22Rv1 (cell line): ENCODE measurements at regions not wholly inside any gene's neighbourhood (a gene's known extent, or its start where the extent isn't known, plus 50 kb on each side); places are given as distances from the start of the nearest gene placed in this dataset.

Experiments
- H3K27ac ChIP-seq: fragments of 450-650 bp; 2 replicates; pipeline ENCODE4 v1.5.1; 2017
- ZFX ChIP-seq: fragments of 450-650 bp; IDR thresholded peaks from 2 replicates; pipeline ENCODE4 v1.6.1; 2017; ENCODE audit warnings: antibody characterized with exemption, borderline replicate concordance
- TF ChIP-seq, protein P1 (sequence below): fragments of 450-650 bp; IDR thresholded peaks from 2 replicates; pipeline ENCODE4 v1.5.1; 2017; ENCODE audit warnings: mild to moderate bottlenecking

DNA sequence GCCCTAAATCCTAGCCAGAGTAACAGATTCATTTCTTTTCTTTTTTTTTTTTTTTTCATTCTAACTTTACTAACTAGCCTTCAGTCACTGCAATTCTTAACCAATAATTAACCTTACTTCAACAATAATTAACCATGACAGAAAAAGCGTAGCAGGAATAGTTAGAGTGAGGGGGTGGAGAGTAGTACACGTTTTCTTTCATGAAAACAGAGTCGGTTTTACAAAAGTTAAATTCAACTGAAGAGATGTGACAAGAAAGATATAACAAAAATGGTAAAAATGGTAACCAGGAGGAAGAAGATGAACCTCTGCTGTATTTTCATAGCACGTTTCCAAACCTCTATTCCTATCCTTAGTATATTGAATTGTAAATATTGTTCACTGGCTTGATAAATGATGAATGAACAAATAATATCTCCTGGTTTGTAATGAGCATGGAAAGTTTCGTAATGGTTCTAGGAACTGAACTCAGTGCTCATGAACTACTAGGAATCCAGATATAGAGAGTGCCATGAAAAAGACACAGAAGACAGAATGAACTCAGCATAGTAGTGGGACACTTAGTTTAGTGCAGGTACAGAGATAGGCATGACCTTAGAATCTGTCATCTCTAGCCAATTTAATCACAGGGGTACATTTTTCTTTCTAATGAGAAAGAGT is 116.5 kb upstream of the ANO5 start:
- no peak overlapping the region for H3K27ac ChIP-seq
- TF ChIP-seq, protein P1, sequence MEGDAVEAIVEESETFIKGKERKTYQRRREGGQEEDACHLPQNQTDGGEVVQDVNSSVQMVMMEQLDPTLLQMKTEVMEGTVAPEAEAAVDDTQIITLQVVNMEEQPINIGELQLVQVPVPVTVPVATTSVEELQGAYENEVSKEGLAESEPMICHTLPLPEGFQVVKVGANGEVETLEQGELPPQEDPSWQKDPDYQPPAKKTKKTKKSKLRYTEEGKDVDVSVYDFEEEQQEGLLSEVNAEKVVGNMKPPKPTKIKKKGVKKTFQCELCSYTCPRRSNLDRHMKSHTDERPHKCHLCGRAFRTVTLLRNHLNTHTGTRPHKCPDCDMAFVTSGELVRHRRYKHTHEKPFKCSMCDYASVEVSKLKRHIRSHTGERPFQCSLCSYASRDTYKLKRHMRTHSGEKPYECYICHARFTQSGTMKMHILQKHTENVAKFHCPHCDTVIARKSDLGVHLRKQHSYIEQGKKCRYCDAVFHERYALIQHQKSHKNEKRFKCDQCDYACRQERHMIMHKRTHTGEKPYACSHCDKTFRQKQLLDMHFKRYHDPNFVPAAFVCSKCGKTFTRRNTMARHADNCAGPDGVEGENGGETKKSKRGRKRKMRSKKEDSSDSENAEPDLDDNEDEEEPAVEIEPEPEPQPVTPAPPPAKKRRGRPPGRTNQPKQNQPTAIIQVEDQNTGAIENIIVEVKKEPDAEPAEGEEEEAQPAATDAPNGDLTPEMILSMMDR, result no peak

DNA sequence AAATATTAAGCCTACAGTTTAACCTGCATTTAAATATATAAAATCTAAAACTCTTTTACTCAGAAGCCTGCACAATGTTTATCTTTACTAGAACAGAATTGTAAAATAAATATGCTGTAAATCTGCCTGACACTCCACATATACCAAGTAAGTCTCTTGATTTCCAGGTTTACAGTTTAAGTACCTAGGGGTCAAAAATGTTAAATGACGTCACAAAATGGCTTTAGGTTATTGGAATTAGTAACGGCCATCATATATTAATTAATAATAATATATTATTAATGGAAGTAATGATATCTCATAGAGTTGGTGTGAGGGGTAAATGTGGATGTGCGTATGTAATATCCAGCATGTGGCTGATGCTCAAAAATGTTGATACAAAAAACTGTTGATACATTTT is 114.8 kb upstream of the ANO5 start:
- no peak overlapping the region for H3K27ac ChIP-seq
- TF ChIP-seq, protein P1, result no peak
- TF ChIP-seq ZFX, result no peak

DNA sequence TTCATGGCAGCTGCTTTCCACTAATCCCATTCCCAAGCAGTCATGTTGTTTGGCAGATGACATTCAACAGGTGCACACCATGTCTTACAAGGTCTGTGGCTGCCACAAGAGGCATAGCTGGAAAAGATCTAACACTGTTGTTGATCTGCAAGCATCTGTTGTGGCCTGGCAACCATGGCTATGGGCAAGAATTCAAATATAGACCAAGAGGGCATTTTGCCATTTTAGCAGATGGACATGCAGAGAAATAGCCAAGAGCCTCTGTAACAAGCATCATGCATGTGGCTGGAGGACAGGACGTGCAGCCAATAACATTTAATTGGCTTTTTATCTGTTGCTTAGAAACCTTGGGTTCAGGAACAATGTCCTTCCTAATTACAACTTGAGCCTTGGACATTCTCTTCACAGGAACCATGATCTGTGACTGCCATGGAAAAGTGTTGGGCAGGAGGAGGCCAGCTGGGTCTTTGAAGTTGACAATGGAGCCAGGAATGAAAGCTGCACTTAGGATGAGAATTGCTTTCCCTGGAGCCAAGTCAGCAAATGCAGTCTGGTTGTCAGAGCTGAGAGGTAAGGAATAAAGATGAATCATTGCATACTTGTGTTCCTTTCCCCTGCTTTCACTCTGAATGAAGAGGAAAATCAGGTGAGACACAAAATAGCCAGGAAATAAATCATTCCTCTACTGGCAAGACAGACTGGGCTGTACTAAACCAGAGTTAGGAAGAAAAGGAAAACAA is 113.6 kb upstream of the ANO5 start:
- no peak overlapping the region for H3K27ac ChIP-seq

DNA sequence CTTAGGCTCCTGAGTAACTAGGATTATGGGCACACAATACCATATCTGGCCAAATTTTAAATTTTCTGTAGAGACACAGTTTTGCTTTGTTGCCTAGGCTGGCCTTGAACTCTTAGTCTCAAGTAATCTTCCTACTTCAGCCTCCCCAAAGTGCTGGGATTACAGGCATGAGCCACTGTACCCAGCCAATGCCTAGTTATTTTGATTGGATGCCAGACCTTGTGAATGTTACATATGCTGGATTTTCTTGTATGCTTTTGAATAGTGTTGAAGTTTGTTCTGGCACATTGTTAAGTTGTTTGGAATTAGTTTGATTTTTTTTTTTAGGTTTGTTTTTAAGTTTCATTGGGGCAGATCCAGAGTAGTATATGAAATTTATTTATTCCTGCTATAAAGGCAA is 110.7 kb upstream of the ANO5 start:
- peak overlapping the region; percentile 68 for H3K27ac ChIP-seq
- no peak for TF ChIP-seq ZFX
- TF ChIP-seq, protein P1, result no peak

More for the DNA sequence above, 113.6 kb upstream of the ANO5 start:
- no peak for TF ChIP-seq ZFX
- TF ChIP-seq, protein P1, result no peak

DNA sequence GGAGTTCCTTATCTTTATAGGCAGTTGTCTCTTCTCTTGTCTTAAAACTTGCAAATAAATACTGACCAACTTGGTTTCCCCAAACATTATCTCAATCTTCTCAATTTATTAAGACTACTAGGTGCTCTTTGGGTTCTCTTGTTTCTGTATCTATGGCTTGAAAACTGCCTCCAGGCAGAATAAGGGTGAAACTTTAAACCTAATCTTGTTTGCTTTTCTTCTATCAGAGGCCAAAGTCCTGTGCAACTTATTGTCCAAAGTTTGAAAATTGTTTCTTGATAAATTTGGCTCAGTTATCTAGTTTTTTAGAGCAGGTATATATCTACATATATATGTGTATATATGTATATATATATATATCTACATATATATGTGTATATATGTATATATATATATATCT is 110.1 kb upstream of the ANO5 start:
- peak overlapping the region; percentile 68 for H3K27ac ChIP-seq
- TF ChIP-seq, protein P1, result no peak
- no peak for TF ChIP-seq ZFX

DNA sequence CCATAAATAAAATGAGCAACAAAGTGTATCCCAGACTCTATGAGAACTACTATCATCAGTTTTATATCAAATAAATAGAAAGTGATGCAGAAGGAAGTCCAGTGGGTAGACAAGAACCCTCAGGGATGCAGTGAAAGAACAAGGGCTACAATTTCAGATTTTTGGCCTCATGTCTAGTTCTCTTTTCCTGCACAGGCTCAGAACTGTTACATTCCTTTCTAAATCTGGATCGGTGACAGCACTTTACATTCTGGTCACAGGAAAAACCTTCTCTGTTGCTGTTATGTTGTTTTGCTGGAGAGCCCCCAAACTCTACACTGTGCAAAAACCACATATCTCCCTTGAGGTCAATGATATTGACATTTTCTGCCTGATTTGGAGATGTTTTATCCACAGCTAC is 108.8 kb upstream of the ANO5 start:
- TF ChIP-seq ZFX, result no peak
- 0 out of 2 replicates have a peak overlapping the region, but pooled peaks have one; percentile 2 for H3K27ac ChIP-seq

DNA sequence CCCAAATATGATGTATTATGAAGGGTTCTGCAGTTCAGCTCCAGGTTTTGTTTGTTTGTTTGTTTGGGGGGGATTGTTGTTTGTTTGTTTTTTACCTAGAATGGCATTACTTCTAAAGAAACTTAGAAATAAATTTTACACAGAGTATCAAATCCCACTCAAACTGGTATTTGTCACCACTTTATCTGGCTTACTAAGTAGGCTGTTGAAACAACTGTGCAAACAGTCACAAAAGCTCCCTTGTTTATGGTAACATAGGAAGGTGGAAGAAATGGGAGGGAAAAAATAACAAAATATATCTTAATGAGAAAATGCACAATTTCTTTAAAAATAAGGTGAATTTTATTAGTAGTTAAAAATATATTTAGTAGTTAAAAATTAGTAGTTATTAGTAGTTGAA is 108.3 kb upstream of the ANO5 start:
- TF ChIP-seq, protein P1, result no peak
- no peak for TF ChIP-seq ZFX
- H3K27ac ChIP-seq, result no peak overlapping the region
